Amniotic stem cell (primary cell): ENCODE measurements at regions not wholly inside any gene's neighbourhood (a gene's known extent, or its start where the extent isn't known, plus 50 kb on each side); places are given as distances from the start of the nearest gene placed in this dataset.
"Not testable (repeated sequence)": the region's sequence is repeated elsewhere in the genome, so short reads cannot be mapped to it uniquely, and the experiment has no call there.

ENCODE experiments used
- DNase-seq: peaks from one replicate; lab custom pipeline; 2025; lab: John Stamatoyannopoulos, UW

DNA sequence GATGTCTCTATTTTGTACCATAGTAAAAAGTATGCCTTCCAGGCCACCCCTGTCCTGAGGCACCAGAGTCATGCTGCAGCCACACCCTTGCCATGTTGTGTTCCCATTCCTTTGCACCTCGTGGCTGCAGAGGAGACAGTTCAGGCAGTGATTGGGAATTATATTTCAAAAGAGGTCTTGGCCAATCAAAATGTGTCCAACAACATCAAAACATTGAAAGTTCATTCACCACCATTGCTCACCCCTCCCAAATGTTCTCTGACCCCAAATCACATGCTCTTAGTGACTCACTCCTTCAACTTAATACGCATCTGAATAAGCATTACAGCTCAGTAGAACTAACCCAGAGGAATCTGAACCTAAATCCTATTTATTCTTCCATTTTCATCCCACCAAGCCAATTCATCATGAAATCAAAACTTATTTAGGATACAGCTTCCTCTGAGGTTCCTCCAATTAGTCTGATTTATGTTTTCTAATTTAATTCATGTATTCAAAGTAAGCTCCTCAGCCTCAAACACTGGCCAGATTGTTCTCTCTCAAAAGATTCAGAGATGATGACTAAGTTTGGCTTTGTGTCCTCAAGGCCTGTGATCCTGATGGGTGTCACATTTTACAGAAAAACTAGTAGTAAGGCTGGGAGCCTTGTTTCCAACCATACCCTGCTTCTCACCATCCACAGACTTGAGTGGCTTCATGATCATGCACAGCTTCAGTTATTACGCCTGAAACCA is 323.2 kb upstream of the INTU start:
- DNase-seq = no peak

GRCh38 chr4:127311371-127311770 is 321.4 kb upstream of the INTU start:
- no peak for DNase-seq

GRCh38 chr4:127311924-127312323 is 320.8 kb upstream of the INTU start:
- no peak for DNase-seq

DNA sequence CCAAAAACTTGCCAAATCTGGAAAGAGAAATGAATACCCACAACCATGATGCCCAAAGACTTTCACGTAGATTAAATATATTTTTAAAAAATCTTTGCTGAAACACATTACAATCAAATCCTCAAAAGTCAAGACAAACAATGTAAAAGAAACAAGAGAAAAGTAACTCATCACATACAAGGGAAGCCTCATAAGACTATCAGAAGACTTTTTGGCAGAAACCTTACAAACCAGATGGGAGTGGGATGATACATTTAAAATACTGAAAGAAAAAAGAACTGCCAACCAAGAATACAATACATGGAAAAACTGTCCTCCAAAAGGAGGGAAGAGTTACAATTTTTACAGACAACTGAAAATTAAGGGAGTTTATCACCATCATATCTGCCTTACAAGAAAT is 319.0 kb upstream of the INTU start:
- DNase-seq = no peak

GRCh38 chr4:127327491-127327890 is 305.3 kb upstream of the INTU start:
- no peak for DNase-seq

DNA sequence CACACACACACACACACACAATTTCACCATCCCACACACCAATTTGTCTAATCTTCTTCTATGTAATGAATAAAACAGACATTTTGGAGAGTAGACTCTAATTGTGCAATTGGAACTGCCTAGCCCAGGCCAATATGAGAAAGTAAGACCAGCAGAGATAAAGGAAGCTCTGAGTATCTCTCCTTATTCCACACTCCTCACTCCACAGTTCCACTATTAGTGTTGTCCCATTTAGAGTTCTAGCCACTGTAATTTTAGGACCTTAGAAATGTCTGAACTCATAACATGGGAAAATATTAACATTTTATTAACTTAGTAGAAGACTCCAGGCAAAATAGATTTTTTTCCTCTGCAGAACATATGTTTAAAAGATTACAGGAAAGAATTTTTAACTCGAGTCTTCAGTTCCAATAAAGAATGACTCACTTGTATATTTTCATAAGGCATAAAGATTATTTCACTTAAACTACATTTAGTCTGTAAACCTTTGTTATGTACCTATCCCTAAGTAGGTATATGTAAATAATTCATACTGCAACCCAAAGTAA is 297.6 kb upstream of the INTU start:
- DNase-seq = no peak

DNA sequence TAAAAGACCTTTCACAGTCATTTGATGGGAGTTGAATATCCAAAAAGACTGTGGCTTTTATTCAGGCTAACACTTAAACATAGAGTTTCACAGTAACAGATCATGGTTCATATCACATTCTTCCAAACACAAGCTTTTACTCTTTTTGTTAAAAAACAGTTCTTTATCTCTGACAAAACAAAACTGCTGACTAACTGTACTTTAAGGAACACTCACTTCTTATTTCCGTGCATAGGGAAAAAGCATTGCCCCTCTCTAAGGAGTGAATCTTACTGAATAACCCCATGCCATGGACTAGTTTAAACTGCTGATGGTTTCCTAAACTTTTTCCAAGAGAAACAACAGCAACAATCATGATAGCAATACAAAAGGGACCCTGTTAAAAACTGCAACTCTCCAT is 297.0 kb upstream of the INTU start:
- no peak for DNase-seq

DNA sequence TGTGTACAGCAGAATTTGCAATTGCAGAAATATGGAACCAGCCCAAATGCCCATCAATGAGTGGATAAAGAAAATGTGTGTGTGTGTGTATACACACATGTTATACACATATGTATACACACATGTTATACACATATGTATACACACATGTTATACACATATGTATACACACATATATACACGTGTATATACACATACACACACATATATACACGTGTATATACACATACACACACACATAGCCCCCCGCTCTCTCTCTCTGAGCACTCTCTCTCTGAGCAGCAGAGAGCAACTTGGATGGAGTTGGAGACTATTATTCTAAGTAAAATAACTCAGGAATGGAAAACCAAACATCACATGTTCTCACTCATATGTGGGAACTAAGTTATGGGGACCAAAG is 289.6 kb upstream of the INTU start:
- not testable (repeated sequence) for DNase-seq

- DNase-seq = no peak
Observed at GRCh38 chr4:127344071-127344470, 288.7 kb upstream of the INTU start.

GRCh38 chr4:127347936-127348335 is 284.8 kb upstream of the INTU start:
- DNase-seq = no peak

GRCh38 chr4:127352220-127353113 is 280.3 kb upstream of the INTU start:
- no peak for DNase-seq

DNA sequence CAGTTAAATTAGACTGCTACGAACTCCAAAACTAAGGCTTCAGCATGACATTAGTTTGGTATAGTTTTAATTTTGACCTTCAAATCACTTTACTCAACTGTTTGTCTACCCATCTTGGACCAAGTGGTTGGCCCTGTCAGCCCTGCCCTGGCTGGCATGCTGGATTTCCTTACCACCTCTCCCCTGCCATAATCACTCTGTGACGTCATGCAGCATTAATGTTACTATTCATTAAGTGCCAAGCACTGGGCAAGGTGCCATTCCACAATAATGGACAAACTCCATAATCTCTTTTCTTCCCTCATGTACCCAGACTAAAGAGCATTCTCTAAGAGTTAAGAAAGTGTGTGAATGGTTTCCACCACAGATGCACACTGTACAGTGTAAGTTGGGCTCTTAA is 277.0 kb upstream of the INTU start:
- DNase-seq = no peak

- DNase-seq = no peak
Observed at GRCh38 chr4:127357765-127358164, 275.0 kb upstream of the INTU start.

GRCh38 chr4:127362686-127363085 is 270.1 kb upstream of the INTU start:
- no peak for DNase-seq

GRCh38 chr4:127364397-127364796 is 268.4 kb upstream of the INTU start:
- no peak for DNase-seq

DNA sequence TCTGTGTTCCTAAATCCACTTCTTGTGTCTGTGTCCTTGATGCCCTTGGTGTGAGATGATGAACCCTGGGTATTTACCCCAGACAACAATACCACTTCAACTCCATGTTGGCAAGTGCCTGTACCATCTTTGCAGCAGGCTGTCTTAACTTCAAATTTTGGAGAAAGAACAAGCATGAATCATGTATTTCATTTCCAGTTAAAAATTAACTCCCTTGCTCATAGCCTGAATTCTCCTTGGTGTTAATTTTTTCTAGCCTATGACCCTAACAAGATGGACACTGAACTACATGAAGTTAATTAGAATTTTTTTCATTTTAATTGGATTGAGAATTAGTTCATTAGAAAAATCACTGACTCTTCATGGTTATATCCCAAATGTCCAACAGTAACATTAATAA is 267.8 kb upstream of the INTU start:
- DNase-seq = no peak

DNA sequence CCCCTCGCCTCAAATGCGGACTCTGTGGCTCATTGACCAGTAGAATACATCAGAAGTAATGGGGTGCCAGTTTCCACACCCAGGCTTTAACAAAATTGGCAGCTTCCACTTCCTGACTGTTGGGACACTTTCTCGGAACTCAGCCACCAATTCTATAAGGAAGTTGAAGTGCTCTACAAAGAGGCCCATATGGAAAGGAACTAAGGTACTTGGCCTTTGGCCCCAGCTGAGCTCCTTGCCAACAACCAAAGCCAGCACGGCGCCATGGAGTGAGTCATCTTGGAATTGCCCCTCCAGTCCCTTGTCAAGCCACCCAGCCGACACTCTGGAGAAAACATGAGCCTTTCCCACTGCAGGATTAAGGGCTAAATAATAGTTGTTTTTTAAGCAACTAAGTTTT is 262.2 kb upstream of the INTU start:
- no peak for DNase-seq

GRCh38 chr4:127379499-127379898 is 253.3 kb upstream of the INTU start:
- no peak for DNase-seq

- DNase-seq = not testable (repeated sequence)
Observed at GRCh38 chr4:127379948-127380347, 252.8 kb upstream of the INTU start.

DNA sequence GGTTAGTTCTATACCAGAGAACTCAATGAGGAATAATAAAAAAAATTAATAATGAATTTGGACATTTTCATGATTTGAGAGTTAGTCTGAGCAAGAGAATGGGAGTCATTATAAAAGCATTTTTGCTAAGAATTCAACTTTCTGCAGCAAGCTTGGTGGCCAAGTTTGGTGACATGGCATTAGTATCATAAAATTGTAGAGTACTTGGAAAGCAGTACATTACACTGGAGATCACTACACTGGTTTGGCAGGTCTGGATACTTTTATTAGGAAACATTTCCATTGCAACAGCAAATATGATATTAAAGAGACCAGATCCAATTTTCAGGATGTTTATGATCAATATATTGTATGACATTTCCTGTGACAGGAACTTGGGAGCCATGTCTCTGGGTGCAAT is 249.1 kb upstream of the INTU start:
- DNase-seq = no peak

DNA sequence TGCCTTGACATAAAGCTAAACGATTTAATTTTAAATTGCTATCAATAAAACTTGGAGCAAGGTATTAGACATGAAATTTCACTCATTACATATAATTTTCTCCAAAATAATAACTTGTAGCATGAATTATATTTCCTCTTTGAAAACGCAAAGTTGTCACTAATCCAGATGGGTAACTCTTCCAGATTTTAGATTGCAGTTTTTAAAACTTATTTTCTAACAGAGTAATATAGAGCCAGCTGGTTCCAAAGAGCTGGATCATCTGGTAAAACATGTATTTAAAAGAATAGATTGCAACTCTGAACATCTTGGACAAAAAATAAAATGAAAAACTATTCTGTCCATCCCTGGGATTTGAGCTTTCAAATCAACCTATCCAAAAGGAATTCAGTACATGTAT is 238.2 kb upstream of the INTU start:
- DNase-seq = no peak

- no peak for DNase-seq
Observed at GRCh38 chr4:127400276-127400675, 232.5 kb upstream of the INTU start.

DNA sequence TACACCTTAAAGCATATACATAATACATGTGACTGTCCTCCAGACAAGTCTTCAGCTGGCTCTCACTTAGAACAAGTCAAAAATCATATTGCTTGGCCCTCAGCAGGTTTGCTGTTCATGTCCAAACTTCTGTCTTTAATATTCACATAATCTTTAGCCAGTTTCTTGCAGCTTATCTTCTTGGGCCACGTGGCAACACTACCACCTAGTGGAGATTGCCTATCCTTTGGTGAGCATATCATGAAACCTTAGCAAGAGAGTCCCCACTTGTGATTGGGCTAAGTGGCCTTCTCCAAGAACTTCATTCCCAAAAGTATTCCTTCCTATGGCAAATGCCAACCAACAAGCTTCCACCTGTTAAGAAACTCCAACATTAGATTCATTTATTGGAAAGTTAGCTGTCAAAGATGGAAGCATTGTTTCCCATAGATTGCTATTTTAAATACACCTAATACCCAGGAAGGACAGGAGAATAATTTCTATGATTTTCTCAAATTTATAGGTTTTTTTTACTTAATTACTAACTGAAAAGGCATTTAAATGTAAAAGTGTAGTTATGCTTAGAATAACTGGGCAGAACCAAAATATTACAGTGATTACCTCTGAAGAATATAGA is 231.9 kb upstream of the INTU start:
- peak; percentile 42 for DNase-seq
